GM23338 (cell line): ENCODE measurements at regions not wholly inside any gene's neighbourhood (a gene's known extent, or its start where the extent isn't known, plus 50 kb on each side); places are given as distances from the start of the nearest gene placed in this dataset.

Source experiments
- ATAC-seq: fragments of 200-7000 bp; cut with Tn5 transposase; 3 replicates; pipeline ENCODE4 v1.9.1; 2020
- DNase-seq: peaks from one replicate; pipeline ENCODE4 v3.0.0-alpha.2; 2015; ENCODE audit warnings: low spot score
- H2AFZ ChIP-seq: fragments of 200-600 bp; sonication (generic); 2 replicates; pipeline ENCODE4 v1.8.0; 2016; ENCODE audit warnings: antibody characterized with exemption, mild to moderate bottlenecking, moderate library complexity
- H3F3A ChIP-seq: fragments of 200-600 bp; sonication (generic); replicated peaks from 2 replicates; pipeline ENCODE4 v1.8.0; 2017; ENCODE audit warnings: antibody characterized with exemption, mixed run types, low read depth
- H3K27ac ChIP-seq: fragments of 200-600 bp; sonication (generic); 2 replicates; pipeline ENCODE4 v1.6.1; 2016; ENCODE audit warnings: low read depth
- H3K27me3 ChIP-seq: fragments of 200-600 bp; sonication (generic); 2 replicates; pipeline ENCODE4 v1.8.0; 2016; ENCODE audit warnings: mild to moderate bottlenecking, mixed run types, moderate library complexity; ENCODE audit not compliant: insufficient read depth
- H3K36me3 ChIP-seq: fragments of 200-600 bp; sonication (generic); 2 replicates; pipeline ENCODE4 v1.8.0; 2016; ENCODE audit warnings: mild to moderate bottlenecking; ENCODE audit not compliant: insufficient read depth
- H3K4me1 ChIP-seq: fragments of 200-600 bp; sonication (generic); 2 replicates; pipeline ENCODE4 v1.8.0; 2016; ENCODE audit warnings: mild to moderate bottlenecking, moderate library complexity; ENCODE audit not compliant: insufficient read depth
- H3K4me2 ChIP-seq: fragments of 200-600 bp; sonication (generic); 2 replicates; pipeline ENCODE4 v1.7.1; 2017; ENCODE audit warnings: mixed run types
- H3K4me3 ChIP-seq: fragments of 200-600 bp; sonication (generic); 2 replicates; pipeline ENCODE4 v1.6.1; 2016; ENCODE audit warnings: mixed run types
- H3K79me2 ChIP-seq: fragments of 200-600 bp; sonication (generic); replicated peaks from 2 replicates; pipeline ENCODE4 v1.8.0; 2017; ENCODE audit warnings: mild to moderate bottlenecking; ENCODE audit not compliant: insufficient read depth
- H3K9me2 ChIP-seq: fragments of 200-600 bp; sonication (generic); 2 replicates; pipeline ENCODE4 v1.8.0; 2017; ENCODE audit not compliant: insufficient read depth
- H4K20me1 ChIP-seq: fragments of 200-600 bp; sonication (generic); replicated peaks from 2 replicates; pipeline ENCODE4 v1.8.0; 2017; ENCODE audit warnings: mild to moderate bottlenecking; ENCODE audit not compliant: insufficient read depth
- H3K27ac Mint-ChIP-seq: 2 replicates; pipeline ENCODE4 v1.8.0; 2020; ENCODE audit warnings: inconsistent platforms, mild to moderate bottlenecking, moderate library complexity, mixed read lengths
- H3K27me3 Mint-ChIP-seq: 3 replicates; pipeline ENCODE4 v1.8.0; 2022; ENCODE audit warnings: low read depth, mild to moderate bottlenecking, moderate library complexity, mixed read lengths, inconsistent platforms; ENCODE audit not compliant: insufficient read depth, poor library complexity
- H3K36me3 Mint-ChIP-seq: 3 replicates; pipeline ENCODE4 v1.8.0; 2021; ENCODE audit warnings: low read depth, mild to moderate bottlenecking, inconsistent platforms, moderate library complexity, mixed read lengths
- H3K4me1 Mint-ChIP-seq: 3 replicates; pipeline ENCODE4 v1.8.0; 2020; ENCODE audit warnings: mild to moderate bottlenecking, inconsistent platforms, mixed read lengths
- H3K4me3 Mint-ChIP-seq: 3 replicates; pipeline ENCODE4 v1.8.0; 2021; ENCODE audit warnings: moderate library complexity, mild to moderate bottlenecking, inconsistent platforms, mixed read lengths
- H3K9me3 Mint-ChIP-seq: 3 replicates; pipeline ENCODE4 v1.8.0; 2020; ENCODE audit warnings: moderate library complexity, mild to moderate bottlenecking, inconsistent platforms, mixed read lengths
- CREB1 ChIP-seq: fragments of 250-450 bp; sonication (Bioruptor Pico); IDR thresholded peaks from 2 replicates; pipeline ENCODE4 v1.5.0; 2020; ENCODE audit warnings: low read depth, mild to moderate bottlenecking, moderate library complexity
- EZH2 ChIP-seq: fragments of 200-600 bp; sonication (generic); IDR thresholded peaks from one replicate; pipeline ENCODE4 v1.8.0; 2017; ENCODE audit warnings: antibody characterized with exemption, mild to moderate bottlenecking, low read depth; ENCODE audit not compliant: unreplicated experiment
- EZH2phosphoT487 ChIP-seq: fragments of 200-600 bp; sonication (generic); IDR thresholded peaks from one replicate; pipeline ENCODE4 v1.8.1; 2018; ENCODE audit warnings: antibody characterized with exemption; ENCODE audit not compliant: unreplicated experiment
- JUNB ChIP-seq: IDR thresholded peaks from one replicate; pipeline ENCODE4 v1.6.1; 2016; ENCODE audit warnings: antibody characterized with exemption; ENCODE audit not compliant: unreplicated experiment
- NANOG ChIP-seq: IDR thresholded peaks from 2 replicates; pipeline ENCODE4 v1.6.1; 2016; ENCODE audit warnings: antibody characterized with exemption, borderline replicate concordance
- POLR2AphosphoS5 ChIP-seq: IDR thresholded peaks from 2 replicates; pipeline ENCODE4 v1.6.1; 2016; ENCODE audit warnings: antibody characterized with exemption, low read depth
- STAT1 ChIP-seq: IDR thresholded peaks from one replicate; pipeline ENCODE4 v1.6.1; 2016; ENCODE audit warnings: antibody characterized with exemption; ENCODE audit not compliant: unreplicated experiment
- ZNF114 ChIP-seq: fragments of 250-450 bp; sonication (Bioruptor Pico); IDR thresholded peaks from 2 replicates; pipeline ENCODE4 v1.5.0; 2020; ENCODE audit warnings: mild to moderate bottlenecking, moderate library complexity
- ZNF331 ChIP-seq: fragments of 250-450 bp; sonication (Bioruptor Pico); IDR thresholded peaks from 2 replicates; pipeline ENCODE4 v1.5.0; 2020; ENCODE audit warnings: low read depth, mild to moderate bottlenecking, moderate library complexity
- TF ChIP-seq, protein P1 (sequence below): IDR thresholded peaks from one replicate; pipeline ENCODE4 v1.6.1; 2018; ENCODE audit warnings: antibody characterized with exemption; ENCODE audit not compliant: unreplicated experiment
- TF ChIP-seq, protein P2 (sequence below), 2 experiments: fragments of 200-600 bp in 1 of 2; sonication (generic) in 1 of 2; conservative IDR thresholded peaks; 2 replicates each; pipeline versions ENCODE4 v1.5.1 to v1.6.1; 2016 to 2017; ENCODE audit warnings: antibody characterized with exemption in 2 of 2, low read depth in 2 of 2, mild to moderate bottlenecking in 2 of 2, moderate library complexity in 1 of 2
- TF ChIP-seq, protein P3 (sequence below): fragments of 250-450 bp; sonication (Bioruptor Pico); IDR thresholded peaks from 2 replicates; pipeline ENCODE4 v1.5.0; 2020; ENCODE audit warnings: mild to moderate bottlenecking, moderate library complexity
- TF ChIP-seq, protein P4 (sequence below): IDR thresholded peaks from 2 replicates; pipeline ENCODE4 v1.6.1; 2016; ENCODE audit warnings: antibody characterized with exemption

DNA sequence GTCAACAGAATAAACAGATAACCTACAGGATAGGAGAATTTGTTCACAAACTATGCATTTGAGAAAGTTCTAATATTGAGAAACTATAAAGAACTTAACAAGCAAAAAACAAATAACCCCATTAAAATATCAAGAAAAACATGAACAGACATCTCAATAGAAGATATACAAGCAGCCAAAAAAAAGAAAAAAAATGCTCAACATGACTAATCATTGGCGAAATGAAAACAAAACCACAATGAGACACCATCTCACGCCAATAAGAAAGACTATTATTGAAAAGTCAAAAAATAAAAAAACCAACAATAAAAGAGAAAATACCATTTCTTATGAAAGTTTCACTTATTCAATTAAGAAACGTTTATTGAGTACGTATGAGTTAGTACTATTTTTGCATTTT is 800.5 kb downstream of the CBLN2 start:
- Histone ChIP-seq H3K9me2 (no peaks in the 10 kb centered on the region), H3K4me1 (no peaks in the 10 kb centered on the region), H4K20me1 (no peaks in the 10 kb centered on the region), H3K36me3 (peaks cover 22% of the 10 kb centered on the region), H3F3A (no peaks in the 10 kb centered on the region), H2AFZ (no peak overlapping the region), H3K79me2 (no peaks in the 10 kb centered on the region), H3K4me2 (no peak overlapping the region), H3K4me3 (no peak overlapping the region), H3K27me3 (no peaks in the 10 kb centered on the region), H3K27ac (no peak overlapping the region)
- Mint-ChIP-seq H3K27ac (no peak overlapping the region), H3K36me3 (peaks cover 18% of the 10 kb centered on the region; the same call in 2 of the 3 replicates), H3K4me1 (no peaks in the 10 kb centered on the region), H3K9me3 (peaks cover 83% of the 10 kb centered on the region), H3K4me3 (no peak overlapping the region), H3K27me3 (peaks cover 2% of the 10 kb centered on the region)
- DNase-seq: no peak
- TF ChIP-seq, protein P1, sequence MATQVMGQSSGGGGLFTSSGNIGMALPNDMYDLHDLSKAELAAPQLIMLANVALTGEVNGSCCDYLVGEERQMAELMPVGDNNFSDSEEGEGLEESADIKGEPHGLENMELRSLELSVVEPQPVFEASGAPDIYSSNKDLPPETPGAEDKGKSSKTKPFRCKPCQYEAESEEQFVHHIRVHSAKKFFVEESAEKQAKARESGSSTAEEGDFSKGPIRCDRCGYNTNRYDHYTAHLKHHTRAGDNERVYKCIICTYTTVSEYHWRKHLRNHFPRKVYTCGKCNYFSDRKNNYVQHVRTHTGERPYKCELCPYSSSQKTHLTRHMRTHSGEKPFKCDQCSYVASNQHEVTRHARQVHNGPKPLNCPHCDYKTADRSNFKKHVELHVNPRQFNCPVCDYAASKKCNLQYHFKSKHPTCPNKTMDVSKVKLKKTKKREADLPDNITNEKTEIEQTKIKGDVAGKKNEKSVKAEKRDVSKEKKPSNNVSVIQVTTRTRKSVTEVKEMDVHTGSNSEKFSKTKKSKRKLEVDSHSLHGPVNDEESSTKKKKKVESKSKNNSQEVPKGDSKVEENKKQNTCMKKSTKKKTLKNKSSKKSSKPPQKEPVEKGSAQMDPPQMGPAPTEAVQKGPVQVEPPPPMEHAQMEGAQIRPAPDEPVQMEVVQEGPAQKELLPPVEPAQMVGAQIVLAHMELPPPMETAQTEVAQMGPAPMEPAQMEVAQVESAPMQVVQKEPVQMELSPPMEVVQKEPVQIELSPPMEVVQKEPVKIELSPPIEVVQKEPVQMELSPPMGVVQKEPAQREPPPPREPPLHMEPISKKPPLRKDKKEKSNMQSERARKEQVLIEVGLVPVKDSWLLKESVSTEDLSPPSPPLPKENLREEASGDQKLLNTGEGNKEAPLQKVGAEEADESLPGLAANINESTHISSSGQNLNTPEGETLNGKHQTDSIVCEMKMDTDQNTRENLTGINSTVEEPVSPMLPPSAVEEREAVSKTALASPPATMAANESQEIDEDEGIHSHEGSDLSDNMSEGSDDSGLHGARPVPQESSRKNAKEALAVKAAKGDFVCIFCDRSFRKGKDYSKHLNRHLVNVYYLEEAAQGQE: no peak
- TF ChIP-seq CREB1 (CRISPR knock-in tag): no peak
- TF ChIP-seq, protein P2, sequence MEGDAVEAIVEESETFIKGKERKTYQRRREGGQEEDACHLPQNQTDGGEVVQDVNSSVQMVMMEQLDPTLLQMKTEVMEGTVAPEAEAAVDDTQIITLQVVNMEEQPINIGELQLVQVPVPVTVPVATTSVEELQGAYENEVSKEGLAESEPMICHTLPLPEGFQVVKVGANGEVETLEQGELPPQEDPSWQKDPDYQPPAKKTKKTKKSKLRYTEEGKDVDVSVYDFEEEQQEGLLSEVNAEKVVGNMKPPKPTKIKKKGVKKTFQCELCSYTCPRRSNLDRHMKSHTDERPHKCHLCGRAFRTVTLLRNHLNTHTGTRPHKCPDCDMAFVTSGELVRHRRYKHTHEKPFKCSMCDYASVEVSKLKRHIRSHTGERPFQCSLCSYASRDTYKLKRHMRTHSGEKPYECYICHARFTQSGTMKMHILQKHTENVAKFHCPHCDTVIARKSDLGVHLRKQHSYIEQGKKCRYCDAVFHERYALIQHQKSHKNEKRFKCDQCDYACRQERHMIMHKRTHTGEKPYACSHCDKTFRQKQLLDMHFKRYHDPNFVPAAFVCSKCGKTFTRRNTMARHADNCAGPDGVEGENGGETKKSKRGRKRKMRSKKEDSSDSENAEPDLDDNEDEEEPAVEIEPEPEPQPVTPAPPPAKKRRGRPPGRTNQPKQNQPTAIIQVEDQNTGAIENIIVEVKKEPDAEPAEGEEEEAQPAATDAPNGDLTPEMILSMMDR (conservative IDR thresholded peaks at IDR 0.05; ENCODE audit: low read depth in 2 of 2): no peak
- TF ChIP-seq POLR2AphosphoS5: no peak
- TF ChIP-seq, protein P3, sequence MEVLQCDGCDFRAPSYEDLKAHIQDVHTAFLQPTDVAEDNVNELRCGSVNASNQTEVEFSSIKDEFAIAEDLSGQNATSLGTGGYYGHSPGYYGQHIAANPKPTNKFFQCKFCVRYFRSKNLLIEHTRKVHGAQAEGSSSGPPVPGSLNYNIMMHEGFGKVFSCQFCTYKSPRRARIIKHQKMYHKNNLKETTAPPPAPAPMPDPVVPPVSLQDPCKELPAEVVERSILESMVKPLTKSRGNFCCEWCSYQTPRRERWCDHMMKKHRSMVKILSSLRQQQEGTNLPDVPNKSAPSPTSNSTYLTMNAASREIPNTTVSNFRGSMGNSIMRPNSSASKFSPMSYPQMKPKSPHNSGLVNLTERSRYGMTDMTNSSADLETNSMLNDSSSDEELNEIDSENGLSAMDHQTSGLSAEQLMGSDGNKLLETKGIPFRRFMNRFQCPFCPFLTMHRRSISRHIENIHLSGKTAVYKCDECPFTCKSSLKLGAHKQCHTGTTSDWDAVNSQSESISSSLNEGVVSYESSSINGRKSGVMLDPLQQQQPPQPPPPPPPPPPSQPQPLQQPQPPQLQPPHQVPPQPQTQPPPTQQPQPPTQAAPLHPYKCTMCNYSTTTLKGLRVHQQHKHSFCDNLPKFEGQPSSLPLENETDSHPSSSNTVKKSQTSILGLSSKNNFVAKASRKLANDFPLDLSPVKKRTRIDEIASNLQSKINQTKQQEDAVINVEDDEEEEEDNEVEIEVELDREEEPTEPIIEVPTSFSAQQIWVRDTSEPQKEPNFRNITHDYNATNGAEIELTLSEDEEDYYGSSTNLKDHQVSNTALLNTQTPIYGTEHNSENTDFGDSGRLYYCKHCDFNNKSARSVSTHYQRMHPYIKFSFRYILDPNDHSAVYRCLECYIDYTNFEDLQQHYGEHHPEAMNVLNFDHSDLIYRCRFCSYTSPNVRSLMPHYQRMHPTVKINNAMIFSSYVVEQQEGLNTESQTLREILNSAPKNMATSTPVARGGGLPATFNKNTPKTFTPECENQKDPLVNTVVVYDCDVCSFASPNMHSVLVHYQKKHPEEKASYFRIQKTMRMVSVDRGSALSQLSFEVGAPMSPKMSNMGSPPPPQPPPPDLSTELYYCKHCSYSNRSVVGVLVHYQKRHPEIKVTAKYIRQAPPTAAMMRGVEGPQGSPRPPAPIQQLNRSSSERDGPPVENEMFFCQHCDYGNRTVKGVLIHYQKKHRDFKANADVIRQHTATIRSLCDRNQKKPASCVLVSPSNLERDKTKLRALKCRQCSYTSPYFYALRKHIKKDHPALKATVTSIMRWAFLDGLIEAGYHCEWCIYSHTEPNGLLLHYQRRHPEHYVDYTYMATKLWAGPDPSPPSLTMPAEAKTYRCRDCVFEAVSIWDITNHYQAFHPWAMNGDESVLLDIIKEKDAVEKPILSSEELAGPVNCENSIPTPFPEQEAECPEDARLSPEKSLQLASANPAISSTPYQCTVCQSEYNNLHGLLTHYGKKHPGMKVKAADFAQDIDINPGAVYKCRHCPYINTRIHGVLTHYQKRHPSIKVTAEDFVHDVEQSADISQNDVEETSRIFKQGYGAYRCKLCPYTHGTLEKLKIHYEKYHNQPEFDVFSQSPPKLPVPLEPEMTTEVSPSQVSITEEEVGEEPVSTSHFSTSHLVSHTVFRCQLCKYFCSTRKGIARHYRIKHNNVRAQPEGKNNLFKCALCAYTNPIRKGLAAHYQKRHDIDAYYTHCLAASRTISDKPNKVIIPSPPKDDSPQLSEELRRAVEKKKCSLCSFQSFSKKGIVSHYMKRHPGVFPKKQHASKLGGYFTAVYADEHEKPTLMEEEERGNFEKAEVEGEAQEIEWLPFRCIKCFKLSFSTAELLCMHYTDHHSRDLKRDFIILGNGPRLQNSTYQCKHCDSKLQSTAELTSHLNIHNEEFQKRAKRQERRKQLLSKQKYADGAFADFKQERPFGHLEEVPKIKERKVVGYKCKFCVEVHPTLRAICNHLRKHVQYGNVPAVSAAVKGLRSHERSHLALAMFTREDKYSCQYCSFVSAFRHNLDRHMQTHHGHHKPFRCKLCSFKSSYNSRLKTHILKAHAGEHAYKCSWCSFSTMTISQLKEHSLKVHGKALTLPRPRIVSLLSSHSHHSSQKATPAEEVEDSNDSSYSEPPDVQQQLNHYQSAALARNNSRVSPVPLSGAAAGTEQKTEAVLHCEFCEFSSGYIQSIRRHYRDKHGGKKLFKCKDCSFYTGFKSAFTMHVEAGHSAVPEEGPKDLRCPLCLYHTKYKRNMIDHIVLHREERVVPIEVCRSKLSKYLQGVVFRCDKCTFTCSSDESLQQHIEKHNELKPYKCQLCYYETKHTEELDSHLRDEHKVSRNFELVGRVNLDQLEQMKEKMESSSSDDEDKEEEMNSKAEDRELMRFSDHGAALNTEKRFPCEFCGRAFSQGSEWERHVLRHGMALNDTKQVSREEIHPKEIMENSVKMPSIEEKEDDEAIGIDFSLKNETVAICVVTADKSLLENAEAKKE (CRISPR knock-in tag): no peak
- no peak for TF ChIP-seq JUNB
- TF ChIP-seq STAT1: no peak
- no peak for TF ChIP-seq ZNF331 (CRISPR knock-in tag)
- no peak for TF ChIP-seq ZNF114
- TF ChIP-seq EZH2phosphoT487: no peak
- TF ChIP-seq EZH2: no peak
- TF ChIP-seq, protein P4, sequence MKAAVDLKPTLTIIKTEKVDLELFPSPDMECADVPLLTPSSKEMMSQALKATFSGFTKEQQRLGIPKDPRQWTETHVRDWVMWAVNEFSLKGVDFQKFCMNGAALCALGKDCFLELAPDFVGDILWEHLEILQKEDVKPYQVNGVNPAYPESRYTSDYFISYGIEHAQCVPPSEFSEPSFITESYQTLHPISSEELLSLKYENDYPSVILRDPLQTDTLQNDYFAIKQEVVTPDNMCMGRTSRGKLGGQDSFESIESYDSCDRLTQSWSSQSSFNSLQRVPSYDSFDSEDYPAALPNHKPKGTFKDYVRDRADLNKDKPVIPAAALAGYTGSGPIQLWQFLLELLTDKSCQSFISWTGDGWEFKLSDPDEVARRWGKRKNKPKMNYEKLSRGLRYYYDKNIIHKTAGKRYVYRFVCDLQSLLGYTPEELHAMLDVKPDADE: no peak
- TF ChIP-seq NANOG: no peak
- no peak for ATAC-seq
